ENCODE measurements at regions not wholly inside any gene's neighbourhood (a gene's known extent, or its start where the extent isn't known, plus 50 kb on each side); places are given as distances from the start of the nearest gene placed in this dataset.

GRCh38 chr6:19682859-19683258 is 154.3 kb upstream of the ID4 start:
- Histone ChIP-seq H3K9ac (ENCODE audit: low read depth in 1 of 3, low read length in 3 of 3) (no peak overlapping the region), H3K4me1 (ENCODE audit: control insufficient read depth in 3 of 3, insufficient read depth in 3 of 3, low read length in 3 of 3) (no peaks in the 10 kb centered on the region), H3K4me3 (ENCODE audit: low read length in 3 of 3) (no peak overlapping the region), H3K9me3 (ENCODE audit: control insufficient read depth in 3 of 3, low read length in 3 of 3) (peaks cover 0 to 2% (median 0%) of the 10 kb centered on the region in 3 donors), H3K36me3 (ENCODE audit: control insufficient read depth in 3 of 3, insufficient read depth in 3 of 3, low read length in 3 of 3) (no peaks in the 10 kb centered on the region), H3K27ac (ENCODE audit: low read depth, low read length) (no peak overlapping the region), H3K27me3 (ENCODE audit: control insufficient read depth in 3 of 3, insufficient read depth in 3 of 3, low read length in 3 of 3) (no peaks in the 10 kb centered on the region)

GRCh38 chr6:19690325-19691075 is 146.7 kb upstream of the ID4 start:
- Histone ChIP-seq H3K4me1 (ENCODE audit: control insufficient read depth in 3 of 3, insufficient read depth in 3 of 3, low read length in 3 of 3) (no peaks in the 10 kb centered on the region), H3K9me3 (ENCODE audit: control insufficient read depth in 3 of 3, low read length in 3 of 3) (no peaks in the 10 kb centered on the region), H3K27me3 (ENCODE audit: control insufficient read depth in 3 of 3, insufficient read depth in 3 of 3, low read length in 3 of 3) (peaks cover 12 to 19% (median 14%) of the 10 kb centered on the region in 3 donors), H3K27ac (ENCODE audit: low read depth, low read length) (no peak overlapping the region), H3K9ac (ENCODE audit: low read depth in 1 of 3, low read length in 3 of 3) (no peak overlapping the region), H3K4me3 (ENCODE audit: low read length in 3 of 3) (no peak overlapping the region), H3K36me3 (ENCODE audit: control insufficient read depth in 3 of 3, insufficient read depth in 3 of 3, low read length in 3 of 3) (no peaks in the 10 kb centered on the region)

- H3K4me1 ChIP-seq (ENCODE audit: control insufficient read depth in 3 of 3, insufficient read depth in 3 of 3, low read length in 3 of 3) = no peaks in the 10 kb centered on the region
- H3K9ac ChIP-seq (ENCODE audit: low read depth in 1 of 3, low read length in 3 of 3) = peak overlapping the region in 1 of 3 donors; percentile 25
- peaks cover 12 to 19% (median 14%) of the 10 kb centered on the region in 3 donors for H3K27me3 ChIP-seq (ENCODE audit: control insufficient read depth in 3 of 3, insufficient read depth in 3 of 3, low read length in 3 of 3)
- no peaks in the 10 kb centered on the region for H3K36me3 ChIP-seq (ENCODE audit: control insufficient read depth in 3 of 3, insufficient read depth in 3 of 3, low read length in 3 of 3)
- H3K4me3 ChIP-seq (ENCODE audit: low read length in 3 of 3) = peak overlapping the region; percentile 18 to 52 (median 35)
- no peak overlapping the region for H3K27ac ChIP-seq (ENCODE audit: low read depth, low read length)
- H3K9me3 ChIP-seq (ENCODE audit: control insufficient read depth in 3 of 3, low read length in 3 of 3) = no peaks in the 10 kb centered on the region
These were observed 145.6 kb upstream of the ID4 start for GRCh38 chr6:19691465-19692167.

GRCh38 chr6:19692506-19693298 is 144.5 kb upstream of the ID4 start:
- Histone ChIP-seq H3K4me3 (ENCODE audit: low read length in 3 of 3) (no peak overlapping the region), H3K27me3 (ENCODE audit: control insufficient read depth in 3 of 3, insufficient read depth in 3 of 3, low read length in 3 of 3) (peaks cover 12 to 19% (median 14%) of the 10 kb centered on the region in 3 donors), H3K27ac (ENCODE audit: low read depth, low read length) (no peak overlapping the region), H3K9ac (ENCODE audit: low read depth in 1 of 3, low read length in 3 of 3) (no peak overlapping the region), H3K9me3 (ENCODE audit: control insufficient read depth in 3 of 3, low read length in 3 of 3) (no peaks in the 10 kb centered on the region), H3K36me3 (ENCODE audit: control insufficient read depth in 3 of 3, insufficient read depth in 3 of 3, low read length in 3 of 3) (no peaks in the 10 kb centered on the region), H3K4me1 (ENCODE audit: control insufficient read depth in 3 of 3, insufficient read depth in 3 of 3, low read length in 3 of 3) (no peaks in the 10 kb centered on the region)

- peaks cover 10 to 19% (median 12%) of the 10 kb centered on the region in 3 donors for H3K27me3 ChIP-seq (ENCODE audit: control insufficient read depth in 3 of 3, insufficient read depth in 3 of 3, low read length in 3 of 3)
- H3K4me1 ChIP-seq (ENCODE audit: control insufficient read depth in 3 of 3, insufficient read depth in 3 of 3, low read length in 3 of 3) = no peaks in the 10 kb centered on the region
- H3K9me3 ChIP-seq (ENCODE audit: control insufficient read depth in 3 of 3, low read length in 3 of 3) = no peaks in the 10 kb centered on the region
- no peak overlapping the region for H3K9ac ChIP-seq (ENCODE audit: low read depth in 1 of 3, low read length in 3 of 3)
- H3K36me3 ChIP-seq (ENCODE audit: control insufficient read depth in 3 of 3, insufficient read depth in 3 of 3, low read length in 3 of 3) = no peaks in the 10 kb centered on the region
- no peak overlapping the region for H3K27ac ChIP-seq (ENCODE audit: low read depth, low read length)
- no peak overlapping the region for H3K4me3 ChIP-seq (ENCODE audit: low read length in 3 of 3)
These were observed 142.5 kb upstream of the ID4 start for GRCh38 chr6:19694697-19695096.

GRCh38 chr6:19697744-19698290 is 139.4 kb upstream of the ID4 start:
- Histone ChIP-seq H3K9me3 (ENCODE audit: control insufficient read depth in 3 of 3, low read length in 3 of 3) (no peaks in the 10 kb centered on the region), H3K9ac (ENCODE audit: low read depth in 1 of 3, low read length in 3 of 3) (no peak overlapping the region), H3K27ac (ENCODE audit: low read depth, low read length) (no peak overlapping the region), H3K27me3 (ENCODE audit: control insufficient read depth in 3 of 3, insufficient read depth in 3 of 3, low read length in 3 of 3) (peaks cover 0 to 2% (median 0%) of the 10 kb centered on the region in 3 donors), H3K36me3 (ENCODE audit: control insufficient read depth in 3 of 3, insufficient read depth in 3 of 3, low read length in 3 of 3) (no peaks in the 10 kb centered on the region), H3K4me3 (ENCODE audit: low read length in 3 of 3) (no peak overlapping the region), H3K4me1 (ENCODE audit: control insufficient read depth in 3 of 3, insufficient read depth in 3 of 3, low read length in 3 of 3) (no peaks in the 10 kb centered on the region)

- Histone ChIP-seq H3K9ac (ENCODE audit: low read depth in 1 of 3, low read length in 3 of 3) (no peak overlapping the region), H3K36me3 (ENCODE audit: control insufficient read depth in 3 of 3, insufficient read depth in 3 of 3, low read length in 3 of 3) (no peaks in the 10 kb centered on the region), H3K27me3 (ENCODE audit: control insufficient read depth in 3 of 3, insufficient read depth in 3 of 3, low read length in 3 of 3) (no peaks in the 10 kb centered on the region), H3K4me3 (ENCODE audit: low read length in 3 of 3) (no peak overlapping the region), H3K4me1 (ENCODE audit: control insufficient read depth in 3 of 3, insufficient read depth in 3 of 3, low read length in 3 of 3) (no peaks in the 10 kb centered on the region), H3K9me3 (ENCODE audit: control insufficient read depth in 3 of 3, low read length in 3 of 3) (no peaks in the 10 kb centered on the region), H3K27ac (ENCODE audit: low read depth, low read length) (no peak overlapping the region)
These were observed 137.2 kb upstream of the ID4 start for GRCh38 chr6:19699932-19700331.

- Histone ChIP-seq H3K4me3 (ENCODE audit: low read length in 3 of 3) (no peak overlapping the region), H3K4me1 (ENCODE audit: control insufficient read depth in 3 of 3, insufficient read depth in 3 of 3, low read length in 3 of 3) (no peaks in the 10 kb centered on the region), H3K36me3 (ENCODE audit: control insufficient read depth in 3 of 3, insufficient read depth in 3 of 3, low read length in 3 of 3) (no peaks in the 10 kb centered on the region), H3K27me3 (ENCODE audit: control insufficient read depth in 3 of 3, insufficient read depth in 3 of 3, low read length in 3 of 3) (no peaks in the 10 kb centered on the region), H3K27ac (ENCODE audit: low read depth, low read length) (no peak overlapping the region), H3K9ac (ENCODE audit: low read depth in 1 of 3, low read length in 3 of 3) (no peak overlapping the region), H3K9me3 (ENCODE audit: control insufficient read depth in 3 of 3, low read length in 3 of 3) (no peaks in the 10 kb centered on the region)
These were observed 131.6 kb upstream of the ID4 start for GRCh38 chr6:19705606-19706005.

- Histone ChIP-seq H3K27ac (ENCODE audit: low read depth, low read length) (no peak overlapping the region), H3K4me1 (ENCODE audit: control insufficient read depth in 3 of 3, insufficient read depth in 3 of 3, low read length in 3 of 3) (no peaks in the 10 kb centered on the region), H3K4me3 (ENCODE audit: low read length in 3 of 3) (no peak overlapping the region), H3K9ac (ENCODE audit: low read depth in 1 of 3, low read length in 3 of 3) (no peak overlapping the region), H3K36me3 (ENCODE audit: control insufficient read depth in 3 of 3, insufficient read depth in 3 of 3, low read length in 3 of 3) (no peaks in the 10 kb centered on the region), H3K9me3 (ENCODE audit: control insufficient read depth in 3 of 3, low read length in 3 of 3) (no peaks in the 10 kb centered on the region), H3K27me3 (ENCODE audit: control insufficient read depth in 3 of 3, insufficient read depth in 3 of 3, low read length in 3 of 3) (no peaks in the 10 kb centered on the region)
These were observed 125.0 kb upstream of the ID4 start for GRCh38 chr6:19712012-19712688.

Measured in skeletal muscle tissue (tissue), 3 donors.